GM12878 (cell line): ENCODE measurements at regions not wholly inside any gene's neighbourhood (a gene's known extent, or its start where the extent isn't known, plus 50 kb on each side); places are given as distances from the start of the nearest gene placed in this dataset.

ENCODE experiments used
- ATAC-seq: fragments of 200-7000 bp; cut with Tn5 transposase; 3 replicates; pipeline ENCODE4 v1.9.1; 2020; ENCODE audit warnings: mild to moderate bottlenecking, moderate library complexity
- BruUV-seq: library from RNA; stranded (reverse); fragments of 400-500 nt; replicated peaks from 2 replicates; lab custom pipeline; 2021; lab: Mats Ljungman, UMichigan
- CTCF ChIA-PET: fragments of 300-600 bp; sonication (Branson Sonifier 250); formaldehyde crosslinking; extraction: SDS; loops from one replicate; lab custom pipeline; 2021; ENCODE audit warnings: inconsistent platforms; lab: Yijun Ruan, JAX
- POLR2A ChIA-PET: fragments of 350-600 bp; formaldehyde crosslinking; extraction: SDS; loops from one replicate; lab custom pipeline; 2021; ENCODE audit warnings: inconsistent platforms; lab: Charles Lee
- RAD21 ChIA-PET: fragments of 300-600 bp; sonication (Branson Sonifier 250); formaldehyde crosslinking; loops from one replicate; lab custom pipeline; 2023; ENCODE audit warnings: antibody characterized with exemption; ENCODE audit not compliant: unreplicated experiment; lab: Charles Lee
- SMC1A ChIA-PET: fragments of 300-600 bp; sonication (Branson Sonifier 250); formaldehyde crosslinking; loops from one replicate; lab custom pipeline; 2023; ENCODE audit not compliant: unreplicated experiment, uncharacterized antibody; lab: Charles Lee
- DNase-seq: peaks from one replicate; pipeline ENCODE4 v3.0.0-alpha.2; 2011; ENCODE audit warnings: low read depth, low spot score
- FAIRE-seq: peaks from 3 replicates; lab custom pipeline; 2011; peaks lifted over from hg19 to GRCh38; lab: Jason Lieb, UNC
- H2AFZ ChIP-seq: 2 replicates; pipeline ENCODE4 v1.6.0; 2011; ENCODE audit warnings: low read depth, low read length, control low read depth; ENCODE audit not compliant: control insufficient read depth
- H3K27ac ChIP-seq: 2 replicates; pipeline ENCODE4 v1.5.1; 2011; ENCODE audit warnings: control low read depth; ENCODE audit not compliant: control insufficient read depth, insufficient read depth
- H3K27me3 ChIP-seq, 2 experiments: replicated peaks in 1 of 2; 2 replicates each; pipeline versions ENCODE4 v1.6.0 to v1.6.1; 2011; ENCODE audit warnings: low read length in 1 of 2; ENCODE audit not compliant: control insufficient read depth in 2 of 2, insufficient read depth in 2 of 2
- H3K36me3 ChIP-seq, 2 experiments: 2 replicates each; pipeline ENCODE4 v1.5.1; 2011; ENCODE audit warnings: low read length in 1 of 2; ENCODE audit not compliant: control insufficient read depth in 2 of 2, insufficient read depth in 2 of 2
- H3K4me1 ChIP-seq: 2 replicates; pipeline ENCODE4 v1.6.1; 2011; ENCODE audit warnings: mild to moderate bottlenecking, low read length, moderate library complexity, mixed read lengths; ENCODE audit not compliant: control insufficient read depth, insufficient read depth
- H3K4me2 ChIP-seq: 2 replicates; pipeline ENCODE4 v1.6.0; 2011; ENCODE audit warnings: control low read depth; ENCODE audit not compliant: control insufficient read depth, insufficient read depth
- H3K4me3 ChIP-seq: fragments of 200-600 bp; sonication (generic); 2 replicates; pipeline ENCODE4 v1.5.1; 2016
- H3K79me2 ChIP-seq: 2 replicates; pipeline ENCODE4 v1.6.0; 2011; ENCODE audit warnings: low read length; ENCODE audit not compliant: control insufficient read depth, insufficient read depth
- H3K9ac ChIP-seq: 2 replicates; pipeline ENCODE4 v1.8.0; 2011; ENCODE audit warnings: low read length, control low read depth, mixed read lengths; ENCODE audit not compliant: control insufficient read depth, insufficient read depth
- H3K9me3 ChIP-seq: replicated peaks from 3 replicates; pipeline ENCODE4 v1.5.1; 2011; ENCODE audit warnings: mild to moderate bottlenecking, low read length; ENCODE audit not compliant: control insufficient read depth, insufficient read depth
- H4K20me1 ChIP-seq: 2 replicates; pipeline ENCODE4 v1.6.0; 2011; ENCODE audit not compliant: control insufficient read depth, insufficient read depth
- EGR1 ChIP-seq, 2 experiments: IDR thresholded peaks; 1 replicate in 1 of 2; 2 replicates in 1 of 2; pipeline ENCODE4 v1.6.1; 2011 to 2012; ENCODE audit warnings: low read depth in 2 of 2, low read length in 2 of 2, borderline replicate concordance in 1 of 2, mild to moderate bottlenecking in 1 of 2, moderate library complexity in 1 of 2
- KDM1A ChIP-seq: fragments of 200-600 bp; sonication (generic); IDR thresholded peaks from 2 replicates; pipeline ENCODE4 v1.6.1; 2016; ENCODE audit warnings: borderline replicate concordance
- MYC ChIP-seq: IDR thresholded peaks from 2 replicates; pipeline ENCODE4 v1.6.1; 2011; ENCODE audit warnings: mild to moderate bottlenecking, low read length, moderate library complexity, inconsistent platforms; ENCODE audit not compliant: insufficient read depth, insufficient replicate concordance, insufficient read length, severe bottlenecking
- POLR2AphosphoS2 ChIP-seq: IDR thresholded peaks from 2 replicates; pipeline ENCODE4 v1.6.1; 2011; ENCODE audit warnings: low read depth, mild to moderate bottlenecking, low read length, improper control_type of control experiment, moderate library complexity
- SMC3 ChIP-seq: IDR thresholded peaks from 2 replicates; pipeline ENCODE4 v1.6.1; 2011; ENCODE audit warnings: low read length, improper control_type of control experiment, borderline replicate concordance
- TARDBP ChIP-seq: IDR thresholded peaks from 2 replicates; pipeline ENCODE4 v1.6.1; 2016; ENCODE audit warnings: borderline replicate concordance
- TCF12 ChIP-seq: IDR thresholded peaks from 2 replicates; pipeline ENCODE4 v1.6.1; 2011; ENCODE audit warnings: low read depth, mild to moderate bottlenecking, low read length
- USF2 ChIP-seq: IDR thresholded peaks from 2 replicates; pipeline ENCODE4 v1.6.1; 2011; ENCODE audit warnings: low read depth, low read length, improper control_type of control experiment, borderline replicate concordance
- WGBS: methylation state at CpG from one replicate; pipeline ENCODE4 v1.1.6; 2016; ENCODE audit warnings: low lambda C conversion rate; ENCODE audit not compliant: insufficient replicate concordance, insufficient coverage; ENCODE audit errors: missing lambda C conversion rate; 5-methylcytosine and 5-hydroxymethylcytosine counted together
- in situ Hi-C: fragments of 300-500 bp; cut with MboI; formaldehyde crosslinking; loops from 9 replicates; pipeline ENCODE4 v1.14.3; 2018; ENCODE audit warnings: mixed read lengths
- intact Hi-C: fragments of 100-400 bp; cut with micrococcal nuclease; formaldehyde crosslinking; loops from one replicate; pipeline ENCODE4 v1.14.2; 2022; ENCODE audit not compliant: unreplicated experiment
- TF ChIP-seq, protein P1 (sequence below): IDR thresholded peaks from 2 replicates; pipeline ENCODE4 v1.6.1; 2011; ENCODE audit warnings: borderline replicate concordance, low read depth, mild to moderate bottlenecking, moderate library complexity, low read length; ENCODE audit not compliant: insufficient read depth, poor library complexity, severe bottlenecking

DNA sequence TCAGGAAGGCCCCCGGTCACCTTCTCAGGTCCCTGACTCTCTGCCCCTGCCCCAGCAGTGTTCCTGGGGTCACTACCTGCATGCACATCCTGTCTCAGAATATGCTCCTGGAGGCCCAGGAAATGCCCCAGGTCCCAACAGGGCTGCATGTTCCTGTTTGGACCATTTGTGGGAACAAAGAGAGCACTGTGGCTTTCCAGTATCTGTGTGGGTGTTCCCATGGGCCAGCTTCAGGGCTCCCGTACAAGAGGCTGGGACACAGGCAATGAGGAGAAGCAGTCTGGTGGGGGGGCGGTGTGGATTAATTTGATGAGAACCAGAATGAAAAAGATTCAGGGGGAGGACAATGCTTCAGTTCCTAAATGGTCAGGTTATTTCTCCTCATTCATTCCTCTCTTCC is 61.5 kb upstream of the GGTLC1 start:
- intact Hi-C loops: no loop called here
- no peaks in the 10 kb centered on the region for H4K20me1 ChIP-seq
- H3K79me2 ChIP-seq: no peaks in the 10 kb centered on the region
- no peaks in the 10 kb centered on the region; a peak in 1 of 4 replicates for H3K27me3 ChIP-seq
- 0% methylated on average over 3 of the region's 3 CpGs for WGBS
- no peak for FAIRE-seq
- H3K9me3 ChIP-seq: no peaks in the 10 kb centered on the region
- no peak overlapping the region for H3K4me3 ChIP-seq
- no peaks in the 10 kb centered on the region for H3K4me1 ChIP-seq
- H3K9ac ChIP-seq: no peak overlapping the region
- ChIA-PET SMC1A (no interaction called here), RAD21 (no interaction called here), POLR2A (no interaction called here), CTCF (no interaction called here)
- DNase-seq: no peak
- ATAC-seq: no peak
- no peak overlapping the region for H3K4me2 ChIP-seq
- BruUV-seq: no TSS peak
- no peaks in the 10 kb centered on the region for H3K36me3 ChIP-seq
- in situ Hi-C loops: no loop called here
- TF ChIP-seq KDM1A (no peak), TARDBP (no peak), USF2 (no peak), EGR1 (IDR thresholded peaks at IDR 0.05; ENCODE audit: borderline replicate concordance in 1 of 2, low read depth in 2 of 2, low read length in 2 of 2) (no peak), SMC3 (no peak), POLR2AphosphoS2 (no peak), MYC (no peak), TCF12 (no peak)
- TF ChIP-seq, protein P1, sequence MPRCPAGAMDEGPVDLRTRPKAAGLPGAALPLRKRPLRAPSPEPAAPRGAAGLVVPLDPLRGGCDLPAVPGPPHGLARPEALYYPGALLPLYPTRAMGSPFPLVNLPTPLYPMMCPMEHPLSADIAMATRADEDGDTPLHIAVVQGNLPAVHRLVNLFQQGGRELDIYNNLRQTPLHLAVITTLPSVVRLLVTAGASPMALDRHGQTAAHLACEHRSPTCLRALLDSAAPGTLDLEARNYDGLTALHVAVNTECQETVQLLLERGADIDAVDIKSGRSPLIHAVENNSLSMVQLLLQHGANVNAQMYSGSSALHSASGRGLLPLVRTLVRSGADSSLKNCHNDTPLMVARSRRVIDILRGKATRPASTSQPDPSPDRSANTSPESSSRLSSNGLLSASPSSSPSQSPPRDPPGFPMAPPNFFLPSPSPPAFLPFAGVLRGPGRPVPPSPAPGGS: no peak
- no peak overlapping the region for H2AFZ ChIP-seq
- no peak overlapping the region for H3K27ac ChIP-seq
